ENCODE measurements at regions not wholly inside any gene's neighbourhood (a gene's known extent, or its start where the extent isn't known, plus 50 kb on each side); places are given as distances from the start of the nearest gene placed in this dataset.

- no peaks in the 10 kb centered on the region for H3K9me3 ChIP-seq (ENCODE audit: control insufficient read depth, low read length)
- TF ChIP-seq CTCF (IDR thresholded peaks at IDR 0.05): no peak
- H3K4me2 ChIP-seq (ENCODE audit: low read length): no peak overlapping the region
- H3K4me1 ChIP-seq: no peaks in the 10 kb centered on the region
- H3K9ac ChIP-seq: no peak overlapping the region
- no peaks in the 10 kb centered on the region for H3K79me2 ChIP-seq
- no peak overlapping the region for H3K4me3 ChIP-seq (ENCODE audit: low read depth, low read length)
- H2AFZ ChIP-seq: no peak overlapping the region
- H3K27ac ChIP-seq: no peak overlapping the region
- H3K27me3 ChIP-seq (ENCODE audit: control insufficient read depth, insufficient read depth, low read length): no peaks in the 10 kb centered on the region
- no peaks in the 10 kb centered on the region for H3K36me3 ChIP-seq (ENCODE audit: control insufficient read depth, insufficient read depth, low read length)
Observed at GRCh38 chr7:67866054-67866453, 869.4 kb downstream of the TYW1 start.

- Histone ChIP-seq H2AFZ (no peak overlapping the region), H3K4me2 (ENCODE audit: low read length) (no peak overlapping the region), H3K27ac (no peak overlapping the region), H3K79me2 (no peaks in the 10 kb centered on the region), H3K4me1 (no peaks in the 10 kb centered on the region), H3K4me3 (ENCODE audit: low read depth, low read length) (no peak overlapping the region), H3K9me3 (ENCODE audit: control insufficient read depth, low read length) (no peaks in the 10 kb centered on the region), H3K27me3 (ENCODE audit: control insufficient read depth, insufficient read depth, low read length) (no peaks in the 10 kb centered on the region), H3K36me3 (ENCODE audit: control insufficient read depth, insufficient read depth, low read length) (no peaks in the 10 kb centered on the region), H3K9ac (no peak overlapping the region)
- TF ChIP-seq CTCF (IDR thresholded peaks at IDR 0.05): no peak
Observed at GRCh38 chr7:67866812-67867211, 870.2 kb downstream of the TYW1 start.

GRCh38 chr7:67870396-67870795 is 873.8 kb downstream of the TYW1 start:
- Histone ChIP-seq H3K9ac (no peak overlapping the region), H3K27ac (no peak overlapping the region), H3K36me3 (ENCODE audit: control insufficient read depth, insufficient read depth, low read length) (no peaks in the 10 kb centered on the region), H3K79me2 (no peaks in the 10 kb centered on the region), H3K4me1 (no peaks in the 10 kb centered on the region), H3K27me3 (ENCODE audit: control insufficient read depth, insufficient read depth, low read length) (no peaks in the 10 kb centered on the region), H3K4me3 (ENCODE audit: low read depth, low read length) (no peak overlapping the region), H3K4me2 (ENCODE audit: low read length) (no peak overlapping the region), H3K9me3 (ENCODE audit: control insufficient read depth, low read length) (no peaks in the 10 kb centered on the region), H2AFZ (no peak overlapping the region)
- TF ChIP-seq CTCF (IDR thresholded peaks at IDR 0.05): no peak

- H3K4me3 ChIP-seq (ENCODE audit: low read depth, low read length): no peak overlapping the region
- no peaks in the 10 kb centered on the region for H3K9me3 ChIP-seq (ENCODE audit: control insufficient read depth, low read length)
- H3K27ac ChIP-seq: no peak overlapping the region
- H3K9ac ChIP-seq: no peak overlapping the region
- H3K4me2 ChIP-seq (ENCODE audit: low read length): no peak overlapping the region
- TF ChIP-seq CTCF (IDR thresholded peaks at IDR 0.05): no peak
- H3K27me3 ChIP-seq (ENCODE audit: control insufficient read depth, insufficient read depth, low read length): no peaks in the 10 kb centered on the region
- H3K4me1 ChIP-seq: no peaks in the 10 kb centered on the region
- H3K79me2 ChIP-seq: no peaks in the 10 kb centered on the region
- H3K36me3 ChIP-seq (ENCODE audit: control insufficient read depth, insufficient read depth, low read length): no peaks in the 10 kb centered on the region
- no peak overlapping the region for H2AFZ ChIP-seq
Observed at GRCh38 chr7:67875558-67875957, 878.9 kb downstream of the TYW1 start.

- H3K36me3 ChIP-seq (ENCODE audit: control insufficient read depth, insufficient read depth, low read length): no peaks in the 10 kb centered on the region
Observed at GRCh38 chr7:67878808-67879207, 882.2 kb downstream of the TYW1 start.

More at GRCh38 chr7:67878808-67879207, 882.2 kb downstream of the TYW1 start:
- no peak overlapping the region for H3K4me2 ChIP-seq (ENCODE audit: low read length)
- H3K79me2 ChIP-seq: no peaks in the 10 kb centered on the region
- H3K4me3 ChIP-seq (ENCODE audit: low read depth, low read length): no peak overlapping the region
- H3K9me3 ChIP-seq (ENCODE audit: control insufficient read depth, low read length): no peaks in the 10 kb centered on the region
- H3K27ac ChIP-seq: no peak overlapping the region
- TF ChIP-seq CTCF (IDR thresholded peaks at IDR 0.05): no peak
- no peaks in the 10 kb centered on the region for H3K4me1 ChIP-seq
- no peak overlapping the region for H2AFZ ChIP-seq
- no peak overlapping the region for H3K9ac ChIP-seq
- H3K27me3 ChIP-seq (ENCODE audit: control insufficient read depth, insufficient read depth, low read length): no peaks in the 10 kb centered on the region
